IMR-90 (cell line): ENCODE measurements at regions not wholly inside any gene's neighbourhood (a gene's known extent, or its start where the extent isn't known, plus 50 kb on each side); places are given as distances from the start of the nearest gene placed in this dataset.

ENCODE experiments used
- ATAC-seq: fragments of 200-7000 bp; cut with Tn5 transposase; 2 replicates; pipeline ENCODE4 v1.9.1; 2020; ENCODE audit warnings: low read depth, mild to moderate bottlenecking, moderate library complexity
- BruUV-seq: library from RNA; stranded (reverse); fragments of 400-500 nt; replicated peaks from 2 replicates; lab custom pipeline; 2021; lab: Mats Ljungman, UMichigan
- CTCF ChIA-PET: fragments of 300-600 bp; formaldehyde crosslinking; extraction: SDS; loops from one replicate; lab custom pipeline; 2021; ENCODE audit warnings: antibody characterized with exemption; lab: Yijun Ruan, JAX
- POLR2A ChIA-PET: fragments of 300-600 bp; sonication (Branson Sonifier 250); formaldehyde crosslinking; loops from one replicate; lab custom pipeline; 2022; ENCODE audit warnings: antibody characterized with exemption; ENCODE audit not compliant: unreplicated experiment; lab: Charles Lee
- DNase-seq: peaks from one replicate; pipeline ENCODE4 v3.0.0; 2013
- H2AFZ ChIP-seq: replicated peaks from 2 replicates; pipeline ENCODE3; 2013; ENCODE audit warnings: low read length, mild to moderate bottlenecking; ENCODE audit not compliant: poor library complexity
- H2AK5ac ChIP-seq: 2 replicates; pipeline ENCODE4 v1.6.1; 2013; ENCODE audit warnings: low read depth, low read length, inconsistent platforms
- H2AK9ac ChIP-seq: replicated peaks from 2 replicates; pipeline ENCODE3; 2013; ENCODE audit warnings: mild to moderate bottlenecking, low read depth, low read length, moderate library complexity; ENCODE audit not compliant: poor library complexity
- H2BK120ac ChIP-seq: 2 replicates; pipeline ENCODE4 v1.6.1; 2013; ENCODE audit warnings: low read depth, low read length, inconsistent platforms
- H2BK15ac ChIP-seq: 3 replicates; pipeline ENCODE4 v1.6.1; 2013; ENCODE audit warnings: low read depth, low read length, inconsistent platforms
- H2BK20ac ChIP-seq: 2 replicates; pipeline ENCODE4 v1.6.1; 2013; ENCODE audit warnings: low read depth, mild to moderate bottlenecking, inconsistent platforms, low read length, moderate library complexity
- H2BK5ac ChIP-seq: 2 replicates; pipeline ENCODE4 v1.6.1; 2013; ENCODE audit warnings: mild to moderate bottlenecking, low read depth, low read length, inconsistent platforms; ENCODE audit not compliant: poor library complexity, severe bottlenecking
- H3K14ac ChIP-seq: replicated peaks from 2 replicates; pipeline ENCODE4 v1.6.1; 2013; ENCODE audit warnings: low read depth, low read length, inconsistent platforms
- H3K18ac ChIP-seq: 2 replicates; pipeline ENCODE4 v1.6.1; 2013; ENCODE audit warnings: low read depth, low read length, control low read depth
- H3K23ac ChIP-seq: 2 replicates; pipeline ENCODE4 v1.6.1; 2013; ENCODE audit warnings: low read depth, low read length, inconsistent platforms
- H3K27ac ChIP-seq: 2 replicates; pipeline ENCODE4 v1.5.1; 2013; ENCODE audit warnings: mild to moderate bottlenecking, control low read depth, low read length; ENCODE audit not compliant: insufficient read depth
- H3K27me3 ChIP-seq: 2 replicates; pipeline ENCODE4 v1.6.1; 2013; ENCODE audit warnings: low read length; ENCODE audit not compliant: control insufficient read depth, insufficient read depth
- H3K36me3 ChIP-seq: 2 replicates; pipeline ENCODE4 v1.6.1; 2013; ENCODE audit warnings: low read length, mixed read lengths; ENCODE audit not compliant: control insufficient read depth, insufficient read depth
- H3K4ac ChIP-seq: 2 replicates; pipeline ENCODE4 v1.6.1; 2013; ENCODE audit warnings: low read depth, low read length, inconsistent platforms
- H3K4me1 ChIP-seq: 2 replicates; pipeline ENCODE4 v1.6.1; 2013; ENCODE audit warnings: low read length, mixed read lengths; ENCODE audit not compliant: control insufficient read depth, insufficient read depth
- H3K4me2 ChIP-seq: 2 replicates; pipeline ENCODE4 v1.6.1; 2013; ENCODE audit warnings: low read depth, mild to moderate bottlenecking, control low read depth, low read length, moderate library complexity
- H3K4me3 ChIP-seq: 2 replicates; pipeline ENCODE4 v1.5.1; 2013; ENCODE audit warnings: low read depth, mild to moderate bottlenecking, control low read depth, low read length, moderate library complexity; ENCODE audit not compliant: insufficient read depth
- H3K56ac ChIP-seq: 2 replicates; pipeline ENCODE4 v1.6.1; 2013; ENCODE audit warnings: low read length, inconsistent platforms; ENCODE audit not compliant: insufficient read depth; ENCODE audit errors: extremely low read depth
- H3K79me1 ChIP-seq, 2 experiments: 2 replicates each; pipeline ENCODE4 v1.6.1; 2013; ENCODE audit warnings: low read length in 2 of 2, inconsistent platforms in 1 of 2, low read depth in 1 of 2
- H3K9ac ChIP-seq: 2 replicates; pipeline ENCODE4 v1.6.1; 2013; ENCODE audit warnings: low read depth, low read length, control low read depth
- H3K9me1 ChIP-seq: 2 replicates; pipeline ENCODE4 v1.6.1; 2013; ENCODE audit warnings: low read length, inconsistent platforms; ENCODE audit not compliant: insufficient read depth
- H3K9me3 ChIP-seq: 2 replicates; pipeline ENCODE4 v1.6.1; 2013; ENCODE audit warnings: low read length; ENCODE audit not compliant: control insufficient read depth, insufficient read depth
- H4K20me1 ChIP-seq: 2 replicates; pipeline ENCODE4 v1.6.1; 2013; ENCODE audit warnings: low read length, inconsistent platforms; ENCODE audit not compliant: insufficient read depth
- H4K5ac ChIP-seq: 2 replicates; pipeline ENCODE4 v1.6.1; 2013; ENCODE audit warnings: mild to moderate bottlenecking, low read depth, low read length, control low read depth
- H4K8ac ChIP-seq, 2 experiments: 2 replicates each; pipeline ENCODE4 v1.6.1; 2013; ENCODE audit warnings: low read depth in 2 of 2, low read length in 2 of 2, control low read depth in 1 of 2, inconsistent platforms in 1 of 2
- H4K91ac ChIP-seq: 2 replicates; pipeline ENCODE4 v1.6.1; 2013; ENCODE audit warnings: low read depth, low read length, inconsistent platforms; ENCODE audit not compliant: insufficient read depth
- BHLHE40 ChIP-seq: fragments of 150-350 bp; IDR thresholded peaks from 2 replicates; pipeline ENCODE4 v1.6.1; 2016; ENCODE audit warnings: mild to moderate bottlenecking, low read depth, low read length
- CHD1 ChIP-seq: IDR thresholded peaks from 2 replicates; pipeline ENCODE4 v1.6.1; 2012; ENCODE audit warnings: low read depth, low read length, improper control_type of control experiment
- ELK1 ChIP-seq: fragments of 150-350 bp; IDR thresholded peaks from 2 replicates; pipeline ENCODE4 v1.6.1; 2016; ENCODE audit warnings: low read depth, mild to moderate bottlenecking, low read length, moderate library complexity, borderline replicate concordance
- FOS ChIP-seq: fragments of 150-350 bp; IDR thresholded peaks from 2 replicates; pipeline ENCODE4 v1.6.1; 2016; ENCODE audit warnings: low read depth, low read length
- MAFK ChIP-seq: IDR thresholded peaks from 2 replicates; pipeline ENCODE4 v1.6.1; 2012; ENCODE audit warnings: low read depth, low read length, improper control_type of control experiment
- POLR2A ChIP-seq: IDR thresholded peaks from 2 replicates; pipeline ENCODE4 v1.6.1; 2012; ENCODE audit warnings: mild to moderate bottlenecking, low read depth, low read length
- RAD21 ChIP-seq: IDR thresholded peaks from 2 replicates; pipeline ENCODE4 v1.6.1; 2012; ENCODE audit warnings: low read length, improper control_type of control experiment
- RCOR1 ChIP-seq: IDR thresholded peaks from 2 replicates; pipeline ENCODE4 v1.6.1; 2012; ENCODE audit warnings: mild to moderate bottlenecking, low read length, improper control_type of control experiment; ENCODE audit not compliant: insufficient replicate concordance
- RFX5 ChIP-seq: IDR thresholded peaks from 2 replicates; pipeline ENCODE4 v1.8.0; 2012; ENCODE audit warnings: low read depth, mild to moderate bottlenecking, low read length, moderate library complexity
- WGBS, 2 experiments: methylation state at CpG; one replicate each; pipeline versions ENCODE4 v1.1.5 to v1.1.7; 2013; ENCODE audit warnings: missing lambda C conversion rate in 2 of 2; ENCODE audit not compliant: insufficient read length in 1 of 2; ENCODE audit errors: extremely low coverage in 2 of 2; 5-methylcytosine and 5-hydroxymethylcytosine counted together
- dilution Hi-C: fragments of 300-500 bp; cut with HindIII; formaldehyde crosslinking; loops from one replicate; pipeline ENCODE4 v1.14.3; 2018; ENCODE audit warnings: low sequenced_read_pairs; ENCODE audit not compliant: unreplicated experiment
- in situ Hi-C: fragments of 300-500 bp; cut with MboI; formaldehyde crosslinking; loops from 3 replicates; pipeline ENCODE4 v1.14.3; 2019; ENCODE audit warnings: low sequenced_read_pairs, inconsistent platforms, mixed read lengths
- intact Hi-C: fragments of 100-400 bp; cut with micrococcal nuclease; formaldehyde crosslinking; loops from 2 replicates; pipeline ENCODE4 v1.10.0; 2022

GRCh38 chr5:42059778-42060464 is 134.8 kb downstream of the FBXO4 start:
- H4K20me1 ChIP-seq = no peaks in the 10 kb centered on the region
- no peak overlapping the region for H2BK20ac ChIP-seq
- H4K91ac ChIP-seq = no peak overlapping the region
- DNase-seq (no peak), ATAC-seq (no peak)
- H4K5ac ChIP-seq = no peak overlapping the region
- no TSS peak for BruUV-seq
- H4K8ac ChIP-seq = no peak overlapping the region
- H3K4me3 ChIP-seq = no peak overlapping the region
- H2BK15ac ChIP-seq = no peak overlapping the region
- no peaks in the 10 kb centered on the region for H3K27me3 ChIP-seq
- no peak overlapping the region for H2AK9ac ChIP-seq
- WGBS, 2 experiments = 82% methylated on average over 3 of the region's 16 CpGs; no CpG with 5 or more reads in 1 of the 2 experiments
- H3K9me1 ChIP-seq = no peaks in the 10 kb centered on the region
- H3K79me1 ChIP-seq = no peaks in the 10 kb centered on the region
- H2BK5ac ChIP-seq = no peak overlapping the region
- CTCF ChIA-PET = no interaction called here
- H3K27ac ChIP-seq = no peak overlapping the region
- H3K14ac ChIP-seq = no peak overlapping the region
- TF ChIP-seq BHLHE40 = no peak
- no peak for TF ChIP-seq POLR2A
- TF ChIP-seq MAFK = no peak
- no peak for TF ChIP-seq CHD1
- no peak for TF ChIP-seq RFX5
- no peak for TF ChIP-seq RCOR1
- no peak for TF ChIP-seq ELK1
- TF ChIP-seq FOS = no peak
- TF ChIP-seq RAD21 = no peak
- no peak overlapping the region for H2BK120ac ChIP-seq
- no peak overlapping the region for H2AK5ac ChIP-seq
- intact Hi-C loops (loop anchor here (10.0 kb wide), 1 partner anchor 355 kb away; no protein-coding TSS in a partner anchor), dilution Hi-C loops (no loop called here), in situ Hi-C loops (loop anchor here (25.0 kb wide), 1 partner anchor 373 kb away; no protein-coding TSS in a partner anchor)
- H3K18ac ChIP-seq = no peak overlapping the region
- H3K4me1 ChIP-seq = no peaks in the 10 kb centered on the region
- no peak overlapping the region for H3K9ac ChIP-seq
- H3K36me3 ChIP-seq = no peaks in the 10 kb centered on the region
- no peak overlapping the region for H3K4me2 ChIP-seq
- no peak overlapping the region for H3K56ac ChIP-seq
- no peaks in the 10 kb centered on the region for H3K9me3 ChIP-seq
- no peak overlapping the region for H2AFZ ChIP-seq
- no peak overlapping the region for H3K23ac ChIP-seq
- no peak overlapping the region for H3K4ac ChIP-seq
- POLR2A ChIA-PET = interaction anchor here (0.5 kb wide), 1 partner anchor 24 kb away, joined by 3 read pairs; no protein-coding TSS in a partner anchor
